ENCODE measurements at regions not wholly inside any gene's neighbourhood (a gene's known extent, or its start where the extent isn't known, plus 50 kb on each side); places are given as distances from the start of the nearest gene placed in this dataset.

- intact Hi-C loops (cut with DNase I; ENCODE audit: low total_unique reads), result no loop called here
- in situ Hi-C loops (cut with MboI; ENCODE audit: low sequenced_read_pairs in 4 of 4), result no loop called here
- ATAC-seq, result no peak
These were observed 661.2 kb upstream of the BCHE start for GRCh38 chr3:166498446-166498845.

GRCh38 chr3:166489826-166490225 lies 652.6 kb upstream of the BCHE start:
- DNase-seq (no peak), ATAC-seq (no peak)
- Histone ChIP-seq H3K27ac (no peak overlapping the region), H3K4me3 (no peak overlapping the region), H3K36me3 (no peaks in the 10 kb centered on the region), H3K27me3 (no peaks in the 10 kb centered on the region), H3K4me1 (no peaks in the 10 kb centered on the region), H3K9me3 (no peaks in the 10 kb centered on the region)
- intact Hi-C loops (cut with DNase I; ENCODE audit: low total_unique reads) (no loop called here), in situ Hi-C loops (cut with MboI; ENCODE audit: low sequenced_read_pairs in 4 of 4) (no loop called here)
- TF ChIP-seq CTCF (IDR thresholded peaks at IDR 0.05 in 4 of 5, conservative IDR thresholded peaks at IDR 0.05 in 1 of 5) (no peak), POLR2A (IDR thresholded peaks at IDR 0.05) (no peak)

More at GRCh38 chr3:166498446-166498845, 661.2 kb upstream of the BCHE start:
- no peaks in the 10 kb centered on the region for H3K27me3 ChIP-seq
- H3K27ac ChIP-seq, result no peak overlapping the region
- no peaks in the 10 kb centered on the region for H3K9me3 ChIP-seq
- no peak for DNase-seq
- H3K4me1 ChIP-seq, result no peaks in the 10 kb centered on the region
- H3K36me3 ChIP-seq, result no peaks in the 10 kb centered on the region
- H3K4me3 ChIP-seq, result no peak overlapping the region
- TF ChIP-seq CTCF (IDR thresholded peaks at IDR 0.05 in 4 of 5, conservative IDR thresholded peaks at IDR 0.05 in 1 of 5) (no peak), POLR2A (IDR thresholded peaks at IDR 0.05) (no peak)

GRCh38 chr3:166488977-166489672 lies 651.9 kb upstream of the BCHE start:
- H3K36me3 ChIP-seq, result no peaks in the 10 kb centered on the region
- H3K27me3 ChIP-seq, result no peaks in the 10 kb centered on the region
- TF ChIP-seq CTCF (IDR thresholded peaks at IDR 0.05 in 4 of 5, conservative IDR thresholded peaks at IDR 0.05 in 1 of 5), result no peak
- no peak for TF ChIP-seq POLR2A (IDR thresholded peaks at IDR 0.05)
- no peaks in the 10 kb centered on the region for H3K4me1 ChIP-seq
- in situ Hi-C loops (cut with MboI; ENCODE audit: low sequenced_read_pairs in 4 of 4), result no loop called here
- intact Hi-C loops (cut with DNase I; ENCODE audit: low total_unique reads), result no loop called here
- DNase-seq (no peak), ATAC-seq (no peak)
- no peak overlapping the region for H3K27ac ChIP-seq
- H3K9me3 ChIP-seq, result no peaks in the 10 kb centered on the region
- H3K4me3 ChIP-seq, result no peak overlapping the region

GRCh38 chr3:166484470-166484869 lies 647.2 kb upstream of the BCHE start:
- H3K4me3 ChIP-seq, result no peak overlapping the region
- TF ChIP-seq POLR2A (IDR thresholded peaks at IDR 0.05) (no peak), CTCF (IDR thresholded peaks at IDR 0.05 in 4 of 5, conservative IDR thresholded peaks at IDR 0.05 in 1 of 5) (no peak)
- no peaks in the 10 kb centered on the region for H3K36me3 ChIP-seq
- H3K27ac ChIP-seq, result no peak overlapping the region
- no peaks in the 10 kb centered on the region for H3K27me3 ChIP-seq
- in situ Hi-C loops (cut with MboI; ENCODE audit: low sequenced_read_pairs in 4 of 4), result no loop called here
- no peaks in the 10 kb centered on the region for H3K9me3 ChIP-seq
- DNase-seq, result no peak
- intact Hi-C loops (cut with DNase I; ENCODE audit: low total_unique reads), result no loop called here
- no peak for ATAC-seq
- H3K4me1 ChIP-seq, result no peaks in the 10 kb centered on the region

- no peaks in the 10 kb centered on the region for H3K9me3 ChIP-seq
- intact Hi-C loops (cut with DNase I; ENCODE audit: low total_unique reads), result no loop called here
- H3K36me3 ChIP-seq, result no peaks in the 10 kb centered on the region
- no peak for DNase-seq
- in situ Hi-C loops (cut with MboI; ENCODE audit: low sequenced_read_pairs in 4 of 4), result no loop called here
- ATAC-seq, result no peak
- no peak overlapping the region for H3K27ac ChIP-seq
- TF ChIP-seq CTCF (IDR thresholded peaks at IDR 0.05 in 4 of 5, conservative IDR thresholded peaks at IDR 0.05 in 1 of 5), result no peak
- TF ChIP-seq POLR2A (IDR thresholded peaks at IDR 0.05), result no peak
- no peaks in the 10 kb centered on the region for H3K27me3 ChIP-seq
- no peaks in the 10 kb centered on the region for H3K4me1 ChIP-seq
- H3K4me3 ChIP-seq, result no peak overlapping the region
These were observed 644.1 kb upstream of the BCHE start for GRCh38 chr3:166481340-166481739.

Measured in gastrocnemius medialis (tissue), 4 donors.